Activated CD4-positive, alpha-beta T cell treated with anti-CD3 and anti-CD28 coated beads, Interleukin-2, amount 10 ng/mL, durations not matched to agents 7 days and 5 days (primary cell): ENCODE measurements at regions not wholly inside any gene's neighbourhood (a gene's known extent, or its start where the extent isn't known, plus 50 kb on each side); places are given as distances from the start of the nearest gene placed in this dataset.
"Not testable (repeated sequence)": the region's sequence is repeated elsewhere in the genome, so short reads cannot be mapped to it uniquely, and the experiment has no call there.

Experiments used
- CTCF ChIA-PET: fragments of 350-600 bp; sonication (Branson Sonifier 250); formaldehyde crosslinking; loops from one replicate; lab custom pipeline; 2021; ENCODE audit warnings: antibody characterized with exemption; lab: Charles Lee
- POLR2A ChIA-PET: fragments of 350-600 bp; sonication (Branson Sonifier 250); formaldehyde crosslinking; loops from one replicate; lab custom pipeline; 2021; ENCODE audit warnings: antibody characterized with exemption; lab: Charles Lee
- DNase-seq: peaks from one replicate; pipeline ENCODE4 v3.0.0-alpha.2; 2020
- H3K27ac Mint-ChIP-seq: one replicate; pipeline ENCODE4 v1.8.0; 2021; ENCODE audit warnings: mild to moderate bottlenecking, moderate library complexity, mixed read lengths
- H3K27me3 Mint-ChIP-seq: one replicate; pipeline ENCODE4 v1.8.0; 2021; ENCODE audit warnings: mixed read lengths
- H3K36me3 Mint-ChIP-seq: one replicate; pipeline ENCODE4 v1.8.0; 2021; ENCODE audit warnings: low read depth, mixed read lengths
- H3K4me1 Mint-ChIP-seq: one replicate; pipeline ENCODE4 v1.8.0; 2021; ENCODE audit warnings: mixed read lengths
- H3K4me3 Mint-ChIP-seq: one replicate; pipeline ENCODE4 v1.8.0; 2021; ENCODE audit warnings: mild to moderate bottlenecking, moderate library complexity, mixed read lengths
- H3K9me3 Mint-ChIP-seq: one replicate; pipeline ENCODE4 v1.8.0; 2021; ENCODE audit warnings: mixed read lengths

DNA sequence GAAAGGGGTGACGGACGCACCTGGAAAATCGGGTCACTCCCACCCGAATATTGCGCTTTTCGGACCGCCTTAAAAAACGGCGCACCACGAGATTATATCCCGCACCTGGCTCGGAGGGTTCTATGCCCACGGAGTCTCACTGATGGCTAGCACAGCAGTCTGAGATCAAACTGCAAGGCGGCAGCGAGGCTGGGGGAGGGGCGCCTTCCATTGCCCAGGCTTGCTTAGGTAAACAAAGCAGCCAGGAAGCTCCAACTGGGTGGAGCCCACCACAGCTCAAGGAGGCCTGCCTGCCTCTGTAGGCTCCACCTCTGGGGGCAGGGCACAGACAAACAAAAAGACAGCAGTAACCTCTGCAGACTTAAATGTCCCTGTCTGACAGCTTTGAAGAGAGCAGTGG, 188.8 kb downstream of the SPRY2 start:
- H3K27ac Mint-ChIP-seq, CTCF ChIA-PET, H3K4me3 Mint-ChIP-seq, H3K36me3 Mint-ChIP-seq, H3K9me3 Mint-ChIP-seq, DNase-seq, H3K27me3 Mint-ChIP-seq, POLR2A ChIA-PET, H3K4me1 Mint-ChIP-seq: not testable (repeated sequence)

DNA sequence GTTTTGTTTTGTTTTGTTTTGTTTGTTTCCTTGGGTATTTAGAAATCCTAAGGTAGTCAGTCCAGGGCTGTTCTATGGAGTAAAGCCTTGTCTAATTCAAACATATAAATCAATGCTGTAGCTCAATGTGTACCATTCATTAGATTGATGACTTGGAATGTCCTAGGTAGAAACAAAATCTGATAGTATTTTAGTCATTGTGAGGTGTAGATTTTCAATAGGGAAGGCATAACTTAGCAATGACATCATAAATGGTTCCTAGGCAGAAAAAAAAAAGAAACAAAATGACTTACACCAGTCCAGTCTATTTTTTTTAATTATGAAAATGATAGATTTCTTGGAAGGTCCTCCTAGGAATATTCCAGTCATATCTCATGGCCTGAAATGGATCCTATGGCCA, 189.9 kb downstream of the SPRY2 start:
- Mint-ChIP-seq H3K4me1 (no peaks in the 10 kb centered on the region), H3K4me3 (no peak overlapping the region), H3K27ac (no peak overlapping the region), H3K27me3 (no peaks in the 10 kb centered on the region), H3K9me3 (peaks cover 3% of the 10 kb centered on the region), H3K36me3 (no peaks in the 10 kb centered on the region)
- DNase-seq = no peak
- POLR2A ChIA-PET = no interaction called here
- CTCF ChIA-PET = no interaction called here

DNA sequence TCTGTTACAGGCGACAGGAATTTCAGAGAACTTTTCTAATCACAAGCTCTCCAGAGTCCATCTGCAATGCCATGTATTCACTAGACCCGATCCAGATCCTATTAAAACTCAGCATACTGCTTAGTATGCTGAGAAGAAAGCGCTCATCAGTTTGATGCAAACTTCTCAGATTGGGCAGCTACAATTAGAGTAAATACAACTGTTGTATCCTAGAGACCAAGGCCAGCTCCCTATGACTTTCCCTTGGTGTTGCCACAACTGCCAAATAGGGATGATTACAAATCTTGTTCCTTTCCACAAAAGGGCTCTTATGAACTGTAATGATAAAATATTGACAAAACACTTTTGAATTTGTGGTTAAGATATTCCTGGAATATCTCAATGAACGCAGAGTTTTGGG, 191.2 kb downstream of the SPRY2 start:
- Mint-ChIP-seq H3K4me1 (no peaks in the 10 kb centered on the region), H3K27ac (no peak overlapping the region), H3K36me3 (no peaks in the 10 kb centered on the region), H3K4me3 (no peak overlapping the region), H3K9me3 (peaks cover 3% of the 10 kb centered on the region), H3K27me3 (no peaks in the 10 kb centered on the region)
- ChIA-PET POLR2A (no interaction called here), CTCF (no interaction called here)
- DNase-seq = no peak

DNA sequence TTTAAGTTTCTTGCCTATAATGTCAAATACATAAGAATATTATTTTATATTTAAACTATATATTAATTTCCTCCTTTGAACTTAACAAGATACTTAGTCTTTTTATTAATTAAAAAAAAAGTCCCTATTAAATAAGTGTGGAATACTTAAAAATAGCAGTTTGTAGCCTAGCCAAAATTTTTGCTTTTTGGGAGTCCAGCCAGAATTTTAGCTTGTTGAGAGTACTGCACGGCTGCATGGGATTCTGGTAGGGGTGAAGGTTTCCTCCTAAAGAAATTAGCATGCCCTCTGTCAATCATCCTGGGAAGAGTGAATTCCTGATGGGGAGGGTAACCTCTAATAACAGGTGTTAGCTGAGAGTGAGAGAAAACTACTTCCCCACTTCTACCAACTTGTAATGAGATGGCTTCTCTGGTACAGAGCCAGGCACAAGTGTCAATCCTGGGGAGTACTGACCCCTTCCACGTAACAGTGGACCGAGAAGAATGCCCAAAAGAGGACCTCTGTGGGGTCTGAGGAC, 195.7 kb downstream of the SPRY2 start:
- no peaks in the 10 kb centered on the region for H3K36me3 Mint-ChIP-seq
- CTCF ChIA-PET = no interaction called here
- no peak for DNase-seq

DNA sequence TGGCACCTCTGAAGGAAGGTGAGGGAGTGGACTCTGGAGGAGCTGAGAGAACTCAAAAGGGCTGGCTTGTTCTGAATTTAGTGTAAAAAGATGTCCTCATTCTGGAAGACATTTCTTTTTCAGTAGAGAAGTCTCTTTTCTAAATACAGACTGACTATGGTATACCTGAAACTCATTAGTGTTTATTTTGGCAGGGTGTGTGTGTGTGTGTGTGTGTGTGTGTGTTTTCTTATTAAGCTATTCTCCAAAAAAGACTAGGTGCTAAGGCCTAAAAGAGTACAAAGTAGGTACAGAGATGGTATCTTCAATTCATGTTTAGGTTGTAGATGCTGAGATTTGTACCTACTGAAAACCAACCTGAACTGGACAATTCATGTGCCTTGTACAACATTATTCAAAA, 196.4 kb downstream of the SPRY2 start:
- no peak for DNase-seq

More for the DNA sequence above, 195.7 kb downstream of the SPRY2 start:
- Mint-ChIP-seq H3K27me3 (no peaks in the 10 kb centered on the region), H3K4me1 (no peaks in the 10 kb centered on the region), H3K4me3 (no peak overlapping the region), H3K27ac (no peak overlapping the region), H3K9me3 (no peaks in the 10 kb centered on the region)
- POLR2A ChIA-PET = no interaction called here

DNA sequence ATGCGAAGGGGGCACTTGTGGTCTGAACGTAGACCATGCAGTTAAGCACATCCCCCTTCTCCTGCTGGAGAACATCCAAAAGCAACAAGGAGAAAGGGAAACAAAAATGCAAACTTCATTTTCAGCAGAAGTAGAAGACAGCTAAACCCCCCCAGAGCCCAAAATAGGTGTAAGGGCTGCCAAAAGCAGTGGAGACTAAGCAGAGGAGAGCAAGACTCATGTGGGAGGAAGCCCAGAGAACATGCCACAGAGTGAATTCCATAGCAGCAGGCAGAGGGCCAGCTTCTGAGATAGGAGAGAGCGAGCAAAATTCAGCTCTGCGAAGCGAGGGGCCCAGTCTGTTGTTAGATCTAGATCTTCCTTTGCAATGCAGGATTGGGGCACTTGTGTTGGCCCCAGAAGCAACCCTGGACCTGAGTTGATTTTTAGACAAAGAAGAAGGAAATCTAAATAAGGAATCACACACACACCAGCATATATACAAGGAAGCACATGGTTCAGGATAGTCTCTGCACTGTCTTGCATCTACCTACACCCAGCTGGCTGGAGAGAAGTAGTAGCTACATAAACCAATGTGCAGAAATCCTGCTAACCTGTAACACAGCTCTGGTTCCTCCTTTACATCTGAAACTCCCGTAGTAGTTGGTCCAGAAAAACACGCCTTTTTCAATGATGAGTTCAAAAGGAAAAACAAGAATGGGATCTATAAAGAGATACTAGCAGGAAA, 199.6 kb downstream of the SPRY2 start:
- H3K27me3 Mint-ChIP-seq = no peaks in the 10 kb centered on the region
- no peaks in the 10 kb centered on the region for H3K4me1 Mint-ChIP-seq
- CTCF ChIA-PET = interaction anchor here (0.6 kb wide), 1 partner anchor 15 kb away, joined by 3 read pairs; no protein-coding TSS in a partner anchor
- no peak overlapping the region for H3K4me3 Mint-ChIP-seq
- H3K27ac Mint-ChIP-seq = no peak overlapping the region
- no peaks in the 10 kb centered on the region for H3K9me3 Mint-ChIP-seq
- DNase-seq = no peak
- POLR2A ChIA-PET = no interaction called here
- H3K36me3 Mint-ChIP-seq = no peaks in the 10 kb centered on the region

More for the DNA sequence above, 196.4 kb downstream of the SPRY2 start:
- no peak overlapping the region for H3K27ac Mint-ChIP-seq
- no peaks in the 10 kb centered on the region for H3K4me1 Mint-ChIP-seq
- no peaks in the 10 kb centered on the region for H3K9me3 Mint-ChIP-seq
- H3K36me3 Mint-ChIP-seq = no peaks in the 10 kb centered on the region
- POLR2A ChIA-PET = interaction anchor here (0.7 kb wide), 1 partner anchor 488 kb away, joined by 3 read pairs; no protein-coding TSS in a partner anchor
- H3K4me3 Mint-ChIP-seq = no peak overlapping the region
- CTCF ChIA-PET = no interaction called here
- H3K27me3 Mint-ChIP-seq = no peaks in the 10 kb centered on the region

DNA sequence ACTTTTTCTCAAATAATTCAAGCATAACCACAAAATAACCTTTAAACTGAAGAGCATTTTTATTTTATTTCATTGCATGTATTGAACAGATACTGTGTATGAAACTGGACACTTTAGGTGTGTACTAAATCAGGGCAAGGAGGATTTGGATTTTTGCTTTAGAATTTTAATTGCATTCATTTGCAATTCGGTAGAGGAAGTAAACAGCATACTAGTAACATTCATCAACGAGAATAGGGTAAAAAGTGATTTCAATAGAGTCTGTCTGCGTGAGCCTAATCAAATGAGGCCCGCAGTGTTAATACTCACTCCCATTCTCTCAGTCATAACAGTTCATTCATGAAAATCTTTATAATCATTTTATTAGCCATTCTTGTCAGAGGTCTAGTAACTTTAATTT, 200.2 kb downstream of the SPRY2 start:
- Mint-ChIP-seq H3K27ac (no peak overlapping the region), H3K27me3 (no peaks in the 10 kb centered on the region), H3K9me3 (no peaks in the 10 kb centered on the region), H3K36me3 (no peaks in the 10 kb centered on the region), H3K4me3 (no peak overlapping the region), H3K4me1 (no peaks in the 10 kb centered on the region)
- no peak for DNase-seq
- CTCF ChIA-PET = no interaction called here
- POLR2A ChIA-PET = no interaction called here

DNA sequence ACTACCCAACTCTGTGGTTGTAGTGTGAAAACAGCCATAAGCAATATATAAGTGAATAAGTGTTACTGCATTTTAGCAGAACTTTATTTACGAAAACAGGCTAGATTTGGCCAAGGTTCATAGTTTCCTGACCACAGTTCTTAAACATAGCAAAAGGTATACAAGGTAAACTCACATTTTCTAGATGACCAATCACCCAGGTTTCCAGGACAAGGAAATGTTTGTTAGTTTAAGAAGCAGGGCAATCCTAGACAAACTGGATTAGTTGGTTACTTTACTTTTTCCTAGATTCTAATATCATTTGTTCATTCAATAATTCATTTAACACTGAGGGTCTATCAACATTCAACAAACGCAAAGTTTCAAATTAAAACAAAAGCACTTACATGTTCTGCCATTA, 201.7 kb downstream of the SPRY2 start:
- ChIA-PET CTCF (no interaction called here), POLR2A (no interaction called here)
- Mint-ChIP-seq H3K36me3 (no peaks in the 10 kb centered on the region), H3K9me3 (no peaks in the 10 kb centered on the region), H3K4me3 (no peak overlapping the region), H3K4me1 (no peaks in the 10 kb centered on the region), H3K27me3 (no peaks in the 10 kb centered on the region), H3K27ac (no peak overlapping the region)
- no peak for DNase-seq

DNA sequence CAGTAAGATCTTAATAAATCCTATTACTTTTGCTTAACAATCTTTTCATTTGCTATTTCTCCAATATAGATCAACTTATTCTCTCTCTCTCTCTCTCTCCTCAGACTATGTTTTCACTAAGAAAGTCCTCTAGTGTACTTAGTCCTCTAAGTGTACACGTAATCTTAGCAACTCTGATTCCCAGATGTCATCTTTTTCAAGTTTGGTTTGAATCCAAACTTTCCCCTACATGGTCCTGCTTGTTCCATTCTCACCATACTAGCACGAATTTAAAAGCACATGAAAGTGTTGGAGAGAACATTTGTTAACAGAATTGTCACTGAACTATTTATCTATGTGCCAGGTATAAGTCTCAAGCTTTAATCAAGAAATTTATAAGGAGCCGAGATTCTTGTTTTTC, 202.9 kb downstream of the SPRY2 start:
- POLR2A ChIA-PET = no interaction called here
- no peak overlapping the region for H3K4me3 Mint-ChIP-seq
- CTCF ChIA-PET = no interaction called here

DNA sequence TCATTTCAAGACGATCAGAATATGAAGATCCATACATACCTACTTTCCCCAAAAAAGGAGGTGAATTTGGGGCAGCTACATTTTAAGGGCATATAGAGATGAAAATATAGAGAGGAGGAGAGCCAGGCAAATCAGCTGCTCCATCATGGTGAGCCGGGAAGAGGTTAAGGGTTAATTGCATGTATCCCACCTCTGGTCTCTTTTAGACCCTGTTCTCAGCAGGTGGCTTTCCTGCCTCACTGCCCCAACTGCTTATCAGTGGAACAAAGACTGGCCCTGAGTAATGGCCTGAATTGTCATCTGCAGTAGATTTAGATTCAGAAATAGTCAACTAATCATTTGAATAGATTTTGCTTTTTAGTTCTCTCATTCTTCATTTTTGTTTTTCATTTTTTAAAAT, 206.6 kb downstream of the SPRY2 start:
- CTCF ChIA-PET = no interaction called here
- no peak overlapping the region for H3K4me3 Mint-ChIP-seq
- H3K36me3 Mint-ChIP-seq = no peaks in the 10 kb centered on the region
- POLR2A ChIA-PET = no interaction called here
- H3K9me3 Mint-ChIP-seq = no peaks in the 10 kb centered on the region
- no peaks in the 10 kb centered on the region for H3K4me1 Mint-ChIP-seq
- no peak overlapping the region for H3K27ac Mint-ChIP-seq
- DNase-seq = no peak
- peaks cover 3% of the 10 kb centered on the region for H3K27me3 Mint-ChIP-seq

More for the DNA sequence above, 202.9 kb downstream of the SPRY2 start:
- Mint-ChIP-seq H3K9me3 (no peaks in the 10 kb centered on the region), H3K27me3 (peaks cover 3% of the 10 kb centered on the region), H3K36me3 (no peaks in the 10 kb centered on the region), H3K4me1 (no peaks in the 10 kb centered on the region), H3K27ac (no peak overlapping the region)
- DNase-seq = no peak

DNA sequence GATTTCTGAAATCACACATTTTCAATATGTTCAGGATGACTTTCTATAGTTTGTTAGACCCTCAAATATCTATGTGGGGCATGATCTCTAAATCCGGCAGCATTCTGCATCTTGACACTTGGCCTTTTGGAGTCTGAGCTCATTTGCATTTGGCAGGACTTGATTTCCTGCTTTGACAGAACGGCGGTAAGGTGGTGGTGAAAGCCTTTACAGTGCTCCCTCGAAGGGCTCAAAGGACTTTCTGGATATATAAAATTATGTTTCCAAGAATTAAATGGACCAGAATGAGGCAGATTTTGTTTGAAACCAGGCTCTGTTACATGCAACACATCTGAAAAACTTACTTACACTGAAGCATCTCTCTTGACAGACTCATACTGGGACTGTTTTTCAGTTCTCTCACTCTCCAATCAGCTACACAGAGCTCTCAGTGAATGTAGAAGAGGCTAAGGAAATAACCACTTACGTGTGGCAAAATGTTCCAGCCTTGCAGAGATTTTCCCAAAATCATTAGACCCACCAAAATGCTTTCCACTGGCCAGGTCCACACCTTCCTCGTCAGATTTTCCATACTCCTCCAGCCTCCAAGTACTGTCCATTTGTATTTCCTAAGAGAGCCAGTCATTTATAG, 207.2 kb downstream of the SPRY2 start:
- no peak overlapping the region for H3K4me3 Mint-ChIP-seq
- no peak overlapping the region for H3K27ac Mint-ChIP-seq
- no peak for DNase-seq
- no peaks in the 10 kb centered on the region for H3K4me1 Mint-ChIP-seq
- peaks cover 3% of the 10 kb centered on the region for H3K27me3 Mint-ChIP-seq
- H3K9me3 Mint-ChIP-seq = no peaks in the 10 kb centered on the region
- ChIA-PET POLR2A (no interaction called here), CTCF (no interaction called here)
- H3K36me3 Mint-ChIP-seq = no peaks in the 10 kb centered on the region

DNA sequence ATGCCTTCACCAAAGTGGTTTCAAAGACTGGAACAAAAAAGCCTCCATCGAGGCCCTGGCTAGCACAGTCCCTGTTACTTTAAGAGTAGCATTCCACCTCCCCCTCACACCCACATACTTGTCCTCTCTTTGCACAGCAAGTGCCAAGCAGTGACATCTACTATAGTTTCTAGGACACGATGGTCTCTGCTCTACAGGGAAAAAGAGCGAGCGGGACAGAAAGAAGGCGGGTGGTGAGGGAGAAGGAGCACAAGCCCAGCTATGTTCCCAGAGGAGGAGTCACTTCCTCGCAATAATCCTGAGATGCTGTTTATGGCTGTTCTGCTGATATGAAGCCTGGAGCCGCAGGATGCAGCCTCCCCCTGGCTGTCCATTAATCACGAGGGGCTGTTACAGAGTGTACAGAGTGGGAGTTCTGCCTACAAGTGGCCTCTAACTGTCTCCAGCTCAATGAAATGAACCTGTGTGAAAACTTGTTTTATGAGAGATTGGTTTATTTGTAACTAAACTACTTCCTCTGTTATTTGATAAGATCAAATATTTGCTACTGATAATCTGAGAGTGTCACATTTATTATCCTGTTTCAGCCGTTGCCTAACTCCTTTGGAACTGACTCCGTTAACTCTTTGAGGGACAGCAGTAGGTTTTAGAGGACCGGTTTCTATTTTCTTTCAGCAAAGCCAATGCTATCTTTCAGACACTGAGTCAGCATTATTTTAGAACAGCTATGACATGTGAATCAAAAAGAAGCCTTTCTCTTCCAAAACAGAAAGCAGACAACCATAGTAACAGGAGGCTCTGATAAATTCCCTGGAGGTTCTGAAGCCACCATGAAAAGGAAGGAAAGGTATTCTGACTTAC, 208.0 kb downstream of the SPRY2 start:
- Mint-ChIP-seq H3K9me3 (no peaks in the 10 kb centered on the region), H3K36me3 (no peaks in the 10 kb centered on the region), H3K27ac (no peak overlapping the region), H3K4me3 (no peak overlapping the region), H3K4me1 (no peaks in the 10 kb centered on the region), H3K27me3 (peaks cover 3% of the 10 kb centered on the region)
- CTCF ChIA-PET = no interaction called here
- POLR2A ChIA-PET = no interaction called here
- no peak for DNase-seq

DNA sequence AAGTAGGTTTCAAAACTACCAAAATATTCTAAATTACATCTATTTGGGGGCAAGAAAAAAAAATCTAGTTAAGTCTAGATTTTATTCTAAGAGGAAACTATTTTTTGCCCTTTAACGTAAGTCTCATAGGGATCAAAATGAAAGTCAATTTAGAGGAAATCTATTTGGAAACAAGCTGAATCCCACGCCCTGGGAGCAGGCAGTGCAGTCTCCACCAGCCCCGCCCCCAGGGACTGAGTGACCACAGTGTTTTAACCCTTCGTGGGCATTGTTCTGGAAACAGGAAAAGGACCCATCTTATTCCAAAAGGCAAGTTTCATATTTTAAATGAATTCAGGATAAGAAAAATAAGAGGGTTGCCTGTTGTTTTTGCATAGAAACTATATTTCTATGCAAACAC, 209.7 kb downstream of the SPRY2 start:
- no peak for DNase-seq
- Mint-ChIP-seq H3K36me3 (no peaks in the 10 kb centered on the region), H3K4me3 (no peak overlapping the region), H3K27ac (no peak overlapping the region), H3K4me1 (no peaks in the 10 kb centered on the region), H3K27me3 (peaks cover 3% of the 10 kb centered on the region), H3K9me3 (no peaks in the 10 kb centered on the region)
- ChIA-PET POLR2A (no interaction called here), CTCF (no interaction called here)
